Adrenal gland (tissue), 9 donors: ENCODE measurements at regions not wholly inside any gene's neighbourhood (a gene's known extent, or its start where the extent isn't known, plus 50 kb on each side); places are given as distances from the start of the nearest gene placed in this dataset.

Experiments
- DNase-seq, 7 donors: peaks; one replicate each; pipeline ENCODE4 v3.0.0-alpha.2; 2019 to 2020
- H3K27ac ChIP-seq, 5 donors: fragments of 200-600 bp; sonication (generic) in 4 of 5; 1 replicate in 3 of 5; 2 replicates in 2 of 5; pipeline versions ENCODE4 v1.5.1 to v1.8.0; 2016 to 2020; ENCODE audit warnings: mild to moderate bottlenecking in 1 of 5
- H3K27me3 ChIP-seq: fragments of 200-600 bp; 2 replicates; pipeline ENCODE4 v1.8.0; 2021
- H3K36me3 ChIP-seq, 2 donors: fragments of 200-600 bp; replicated peaks in 1 of 2; 1 replicate in 1 of 2; 2 replicates in 1 of 2; pipeline versions ENCODE4 v1.5.1 to v1.8.0; 2018 to 2022
- H3K4me1 ChIP-seq, 2 donors: fragments of 200-600 bp; replicated peaks in 1 of 2; 1 replicate in 1 of 2; 2 replicates in 1 of 2; pipeline versions ENCODE4 v1.5.1 to v1.8.0; 2018 to 2021
- H3K4me3 ChIP-seq, 4 donors: fragments of 200-600 bp; sonication (generic) in 3 of 4; one replicate each; pipeline ENCODE4 v1.5.1; 2016 to 2018
- H3K9me3 ChIP-seq, 3 donors: fragments of 200-600 bp; sonication (generic) in 1 of 3; replicated peaks in 1 of 3; 1 replicate in 2 of 3; 2 replicates in 1 of 3; pipeline versions ENCODE4 v1.5.1 to v1.8.0; 2016 to 2021
- POLR2A ChIP-seq, 2 donors: fragments of 450-650 bp; IDR thresholded peaks; one replicate each; pipeline ENCODE4 v1.6.1; 2017; ENCODE audit warnings: antibody characterized with exemption in 2 of 2, mild to moderate bottlenecking in 2 of 2, moderate library complexity in 1 of 2
- WGBS, 4 donors: extraction: QIAGEN DNeasy Blood & Tissue Kit in 2 of 4; methylation state at CpG; one replicate each; pipeline versions ENCODE4 v1.1.5 to v1.1.7; 2013 to 2017; 5-methylcytosine and 5-hydroxymethylcytosine counted together
- intact Hi-C, 2 donors: fragments of 100-400 bp; cut with DNase I; formaldehyde crosslinking; loops; one replicate each; pipeline versions ENCODE4 v1.14.1 to v1.15.0; 2022 to 2023
- TF ChIP-seq, protein P1 (sequence below), 6 experiments: fragments of 450-650 bp in 4 of 6; fragments of 200-600 bp in 2 of 6; sonication (generic) in 1 of 6; IDR thresholded peaks; 1 replicate in 5 of 6; 2 replicates in 1 of 6; pipeline versions ENCODE4 v1.5.1 to v1.8.0; 2016 to 2021; ENCODE audit warnings: antibody characterized with exemption in 6 of 6, mild to moderate bottlenecking in 2 of 6, moderate library complexity in 1 of 6
- donor health status: healthy with polysubstance abuse.
- donor health status: Bipolar disorder and iron deficiency.
- donor health status: DM: yes; HTN: yes; CAD: no.
- donor health status: DM: no; HTN: no; CAD: no.
- donor health status: DM: no; HTN: no; CAD: no.

DNA sequence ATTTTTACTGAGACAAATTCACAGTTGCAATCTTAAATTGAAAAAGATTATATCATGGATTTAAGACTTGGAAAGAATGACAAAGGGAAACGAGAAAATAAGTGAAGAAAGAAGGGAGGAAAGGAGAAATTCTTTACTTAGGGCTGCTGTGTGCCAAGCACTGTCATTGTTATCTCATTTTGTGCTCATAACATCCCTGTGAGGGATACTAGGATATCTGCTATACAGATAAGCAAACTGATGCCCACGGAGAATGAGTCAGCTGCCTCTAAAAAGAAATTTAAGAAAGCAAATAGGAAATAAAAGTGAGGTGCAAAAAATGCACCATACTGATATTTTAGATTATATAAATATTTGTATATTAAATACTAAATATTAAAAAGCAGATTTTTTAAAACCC lies 183.6 kb upstream of the NR5A2 start:
- WGBS, 4 donors, result 2 to 12% (median 7%) methylated on average over 2 of the region's 2 CpGs
- peaks cover 0 to 3% of the 10 kb centered on the region in 2 donors for H3K4me1 ChIP-seq
- TF ChIP-seq POLR2A (IDR thresholded peaks at IDR 0.05), result no peak
- TF ChIP-seq, protein P1, sequence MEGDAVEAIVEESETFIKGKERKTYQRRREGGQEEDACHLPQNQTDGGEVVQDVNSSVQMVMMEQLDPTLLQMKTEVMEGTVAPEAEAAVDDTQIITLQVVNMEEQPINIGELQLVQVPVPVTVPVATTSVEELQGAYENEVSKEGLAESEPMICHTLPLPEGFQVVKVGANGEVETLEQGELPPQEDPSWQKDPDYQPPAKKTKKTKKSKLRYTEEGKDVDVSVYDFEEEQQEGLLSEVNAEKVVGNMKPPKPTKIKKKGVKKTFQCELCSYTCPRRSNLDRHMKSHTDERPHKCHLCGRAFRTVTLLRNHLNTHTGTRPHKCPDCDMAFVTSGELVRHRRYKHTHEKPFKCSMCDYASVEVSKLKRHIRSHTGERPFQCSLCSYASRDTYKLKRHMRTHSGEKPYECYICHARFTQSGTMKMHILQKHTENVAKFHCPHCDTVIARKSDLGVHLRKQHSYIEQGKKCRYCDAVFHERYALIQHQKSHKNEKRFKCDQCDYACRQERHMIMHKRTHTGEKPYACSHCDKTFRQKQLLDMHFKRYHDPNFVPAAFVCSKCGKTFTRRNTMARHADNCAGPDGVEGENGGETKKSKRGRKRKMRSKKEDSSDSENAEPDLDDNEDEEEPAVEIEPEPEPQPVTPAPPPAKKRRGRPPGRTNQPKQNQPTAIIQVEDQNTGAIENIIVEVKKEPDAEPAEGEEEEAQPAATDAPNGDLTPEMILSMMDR (IDR thresholded peaks at IDR 0.05), result no peak

DNA sequence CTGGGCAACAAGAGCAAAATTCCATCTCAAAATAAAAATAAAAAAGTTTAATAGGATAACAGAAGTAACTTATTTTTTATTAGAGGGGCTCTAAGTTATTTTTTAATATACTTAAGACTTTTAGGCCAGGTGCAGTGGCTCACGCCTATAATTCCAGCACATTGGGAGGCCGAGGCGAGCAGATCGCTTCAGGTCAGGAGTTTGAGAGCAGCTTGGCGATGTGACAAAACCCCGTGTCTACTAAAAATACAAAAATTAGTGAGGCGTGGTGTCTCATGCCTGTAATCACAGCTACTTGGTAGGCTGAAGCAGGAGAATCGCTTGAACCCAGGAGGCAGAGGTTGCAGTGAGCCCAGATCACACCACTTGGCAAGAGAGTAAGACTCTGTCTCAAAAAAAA lies 180.5 kb upstream of the NR5A2 start:
- WGBS, 4 donors, result 80 to 87% (median 85%) methylated on average over 8 of the region's 8 CpGs
- Histone ChIP-seq H3K9me3 (no peaks in the 10 kb centered on the region), H3K4me1 (peaks cover 0 to 3% of the 10 kb centered on the region in 2 donors), H3K27ac (no peak overlapping the region), H3K4me3 (no peak overlapping the region), H3K36me3 (no peaks in the 10 kb centered on the region), H3K27me3 (no peaks in the 10 kb centered on the region)
- TF ChIP-seq POLR2A (IDR thresholded peaks at IDR 0.05), result no peak
- TF ChIP-seq, protein P1 (IDR thresholded peaks at IDR 0.05), result no peak
- DNase-seq, result no peak
- intact Hi-C loops, result no loop called here

More for the DNA sequence above, 183.6 kb upstream of the NR5A2 start:
- DNase-seq, result no peak
- Histone ChIP-seq H3K27ac (no peak overlapping the region), H3K9me3 (no peaks in the 10 kb centered on the region), H3K27me3 (no peaks in the 10 kb centered on the region), H3K4me3 (no peak overlapping the region), H3K36me3 (no peaks in the 10 kb centered on the region)
- intact Hi-C loops, result no loop called here

DNA sequence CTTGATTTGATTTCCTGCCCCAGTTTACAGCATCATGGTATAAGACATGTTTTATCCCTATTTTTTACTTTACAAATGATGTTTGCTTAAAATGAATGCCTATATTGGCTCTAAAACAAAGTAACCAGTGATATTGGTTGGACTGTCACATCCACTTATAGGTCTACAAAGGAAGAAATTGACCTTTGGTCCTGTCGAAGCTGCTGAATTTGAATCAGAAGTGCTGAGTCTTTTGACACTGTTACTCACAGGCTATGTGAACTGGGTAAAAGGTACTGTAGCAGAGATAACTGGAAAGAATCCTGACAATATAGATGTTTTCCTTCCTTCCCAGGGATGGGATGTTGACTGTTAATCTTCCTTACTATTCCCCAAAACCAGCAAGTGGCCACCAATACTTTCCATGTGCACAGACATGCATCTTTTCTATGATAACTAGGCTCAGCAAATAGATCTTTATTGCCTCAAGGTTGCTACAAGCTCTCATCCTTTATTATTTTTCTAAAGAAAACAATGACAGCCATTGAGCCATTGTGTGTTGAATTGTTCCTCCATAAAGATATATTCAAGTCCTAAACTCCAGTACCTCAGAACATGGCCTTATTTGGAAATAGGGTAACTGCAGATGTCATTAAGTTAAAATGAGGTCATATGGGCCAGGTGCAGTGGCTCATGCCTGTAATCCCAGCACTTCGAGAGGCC lies 175.9 kb upstream of the NR5A2 start:
- TF ChIP-seq, protein P1 (IDR thresholded peaks at IDR 0.05), result no peak
- Histone ChIP-seq H3K4me3 (no peak overlapping the region), H3K27me3 (no peaks in the 10 kb centered on the region), H3K27ac (no peak overlapping the region), H3K4me1 (no peaks in the 10 kb centered on the region), H3K36me3 (no peaks in the 10 kb centered on the region), H3K9me3 (no peaks in the 10 kb centered on the region)
- 65 to 73% (median 71%) methylated on average over 2 of the region's 2 CpGs for WGBS, 4 donors
- intact Hi-C loops, result no loop called here
- DNase-seq, result no peak

DNA sequence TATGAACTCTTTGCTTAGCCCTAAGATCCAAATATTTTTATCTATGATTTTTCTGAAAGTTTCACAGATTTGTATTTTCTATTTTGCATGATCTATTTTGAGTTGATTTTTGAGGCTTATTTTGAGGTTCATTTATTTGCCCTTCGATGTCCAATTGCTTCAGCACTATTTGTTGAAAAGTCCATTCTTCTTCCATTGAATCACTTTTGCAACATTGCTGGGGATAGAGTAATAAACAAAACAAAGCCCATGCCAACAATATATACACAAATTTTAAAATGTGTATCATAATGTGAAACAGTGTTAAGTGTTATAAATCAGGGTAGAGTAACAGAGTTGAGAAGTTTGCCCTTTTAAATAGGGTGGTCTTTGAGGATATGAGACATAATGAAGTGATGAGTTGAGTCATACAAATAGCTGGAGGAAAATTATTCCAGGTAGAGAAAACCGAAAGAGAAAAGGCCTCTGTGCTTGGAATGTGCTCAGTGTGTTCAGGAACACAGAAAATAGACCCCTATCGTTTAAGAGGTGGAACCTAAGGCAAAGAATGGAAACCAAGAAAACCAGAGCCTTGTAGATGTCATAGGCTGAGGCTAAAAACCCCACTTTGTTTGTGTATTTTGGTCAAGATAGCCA lies 172.7 kb upstream of the NR5A2 start:
- 73 to 76% (median 74%) methylated on average over 3 of the region's 3 CpGs for WGBS, 4 donors

More for the DNA sequence above, 172.7 kb upstream of the NR5A2 start:
- Histone ChIP-seq H3K4me3 (no peak overlapping the region), H3K4me1 (peaks cover 0 to 4% of the 10 kb centered on the region in 2 donors), H3K27me3 (no peaks in the 10 kb centered on the region), H3K27ac (no peak overlapping the region), H3K36me3 (no peaks in the 10 kb centered on the region), H3K9me3 (no peaks in the 10 kb centered on the region)
- intact Hi-C loops, result no loop called here
- no peak for DNase-seq
- TF ChIP-seq, protein P1 (IDR thresholded peaks at IDR 0.05), result no peak
- TF ChIP-seq POLR2A (IDR thresholded peaks at IDR 0.05), result no peak
